HTR-8/SVneo (cell line): ENCODE measurements at regions not wholly inside any gene's neighbourhood (a gene's known extent, or its start where the extent isn't known, plus 50 kb on each side); places are given as distances from the start of the nearest gene placed in this dataset.
A peak's percentile ranks its signal among the peaks of the same experiment; 100 is the strongest.

Source experiments
- DNase-seq: peaks from one replicate; pipeline ENCODE4 v3.0.0; 2011; ENCODE audit warnings: low spot score, mixed read lengths; ENCODE audit not compliant: insufficient read length
- FAIRE-seq: peaks from 2 replicates; lab custom pipeline; 2011; peaks lifted over from hg19 to GRCh38; lab: Jason Lieb, UNC

- DNase-seq (no peak), FAIRE-seq (no peak)
These were observed 402.1 kb upstream of the CHD6 start for GRCh38 chr20:42020316-42020715.

DNA sequence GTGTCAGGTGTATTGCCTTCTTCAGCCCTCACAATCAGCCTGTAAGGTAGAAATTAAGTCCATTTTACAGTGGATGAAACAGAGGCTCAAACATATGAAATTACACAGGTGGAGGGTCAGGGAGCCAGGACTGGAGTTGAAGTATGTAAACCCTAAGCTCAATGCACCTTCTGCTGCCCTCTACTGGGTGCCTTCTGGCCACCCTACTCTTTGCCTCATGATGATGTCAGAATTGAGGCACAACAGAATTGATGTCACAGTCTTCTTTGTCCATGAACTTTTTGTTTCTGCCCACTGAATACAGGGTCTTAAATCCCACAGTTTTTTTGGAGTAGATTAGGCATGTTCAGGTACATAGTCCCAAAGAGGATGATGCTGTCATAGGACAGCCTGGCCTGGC is 400.8 kb upstream of the CHD6 start:
- FAIRE-seq (no peak), DNase-seq (no peak)

GRCh38 chr20:42010090-42010489 is 391.9 kb upstream of the CHD6 start:
- FAIRE-seq = no peak

GRCh38 chr20:42007251-42007650 is 389.1 kb upstream of the CHD6 start:
- FAIRE-seq (no peak), DNase-seq (no peak)

More at GRCh38 chr20:42010090-42010489, 391.9 kb upstream of the CHD6 start:
- DNase-seq = no peak

GRCh38 chr20:42005211-42005610 is 387.0 kb upstream of the CHD6 start:
- DNase-seq (no peak), FAIRE-seq (no peak)

DNA sequence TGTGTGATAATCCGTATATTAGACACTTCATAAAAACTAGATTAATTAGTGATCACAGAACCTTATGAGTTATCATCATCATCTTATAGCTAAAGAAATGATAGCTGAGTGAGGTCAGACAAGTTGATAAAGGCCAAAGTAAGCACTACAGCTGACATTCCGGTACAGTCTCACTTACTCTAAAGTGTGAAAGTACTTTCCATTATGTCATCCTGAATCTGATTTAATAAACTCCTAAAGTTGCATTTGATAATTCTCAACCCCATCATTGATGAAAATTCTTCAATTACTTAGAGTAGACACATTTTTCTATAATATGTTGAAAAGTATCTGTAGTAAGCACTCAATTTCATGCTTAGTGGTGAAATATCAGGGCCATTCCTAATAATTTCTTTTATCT is 385.2 kb upstream of the CHD6 start:
- DNase-seq (no peak), FAIRE-seq (peak; percentile 36)

- FAIRE-seq = peak; percentile 49
- no peak for DNase-seq
These were observed 380.6 kb upstream of the CHD6 start for GRCh38 chr20:41998539-41999341.

DNA sequence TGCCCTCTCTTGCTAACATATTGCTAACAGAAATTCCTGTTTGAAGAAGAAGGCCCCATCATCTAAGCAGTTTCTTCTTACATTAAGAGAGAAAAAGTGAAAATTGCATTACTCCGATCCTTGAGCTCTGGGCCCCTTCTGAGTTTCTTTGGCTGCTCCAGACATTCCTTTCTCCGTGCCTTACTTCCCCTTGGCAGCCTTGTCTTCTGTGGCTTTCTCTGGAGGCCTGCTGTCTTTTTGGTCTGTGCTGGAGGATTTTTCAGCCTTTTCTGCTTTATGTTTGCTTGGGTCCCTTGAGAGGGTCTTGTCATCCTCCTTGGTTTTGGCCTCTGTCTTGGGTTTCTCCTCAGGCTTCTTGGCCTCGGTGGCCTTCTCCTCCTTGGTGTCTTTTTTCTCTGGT is 378.8 kb upstream of the CHD6 start:
- DNase-seq = no peak
- no peak for FAIRE-seq

DNA sequence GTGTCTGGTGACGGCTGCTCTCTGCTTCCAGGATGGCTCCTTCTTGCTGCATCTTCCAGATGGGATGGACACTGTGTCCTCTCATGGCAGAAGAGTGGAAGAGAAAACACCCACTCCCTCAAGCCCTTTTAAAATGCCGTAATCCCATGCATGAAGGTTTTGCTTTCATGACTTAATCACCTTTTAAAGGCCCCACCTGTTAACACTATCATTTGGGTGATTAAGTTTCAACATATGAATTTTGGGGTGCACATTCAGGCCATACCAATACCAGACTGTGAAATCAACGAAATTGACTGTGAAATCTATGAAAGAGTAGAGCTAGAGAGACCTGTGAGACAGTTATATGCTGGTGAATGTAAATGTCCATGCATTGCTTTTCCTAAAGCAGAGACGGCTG is 374.3 kb upstream of the CHD6 start:
- FAIRE-seq = no peak
- no peak for DNase-seq

DNA sequence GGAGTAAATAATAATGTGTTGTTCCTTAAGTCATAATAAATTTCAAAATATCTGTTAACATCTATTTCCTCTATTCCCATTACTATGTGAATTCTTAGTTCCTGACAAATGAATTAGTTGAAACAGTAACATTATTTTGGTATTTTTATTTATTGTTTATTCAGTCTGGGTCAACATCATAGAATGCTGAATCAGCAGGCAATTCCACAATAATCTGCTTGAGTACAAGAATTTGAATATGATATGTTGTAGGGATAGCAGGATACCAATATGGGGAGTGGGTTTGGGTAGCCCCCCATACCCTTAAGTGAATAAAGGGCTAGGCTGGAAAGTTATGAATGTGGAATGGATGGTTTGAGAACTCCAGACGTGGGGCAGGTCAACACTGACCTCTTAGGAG is 373.2 kb upstream of the CHD6 start:
- FAIRE-seq = peak; percentile 31
- no peak for DNase-seq

GRCh38 chr20:41989935-41990635 is 371.9 kb upstream of the CHD6 start:
- FAIRE-seq (peak; percentile 83), DNase-seq (no peak)

GRCh38 chr20:41989039-41989679 is 371.0 kb upstream of the CHD6 start:
- FAIRE-seq (peak; percentile 48), DNase-seq (no peak)

GRCh38 chr20:41984031-41984430 is 365.9 kb upstream of the CHD6 start:
- no peak for FAIRE-seq
- no peak for DNase-seq

DNA sequence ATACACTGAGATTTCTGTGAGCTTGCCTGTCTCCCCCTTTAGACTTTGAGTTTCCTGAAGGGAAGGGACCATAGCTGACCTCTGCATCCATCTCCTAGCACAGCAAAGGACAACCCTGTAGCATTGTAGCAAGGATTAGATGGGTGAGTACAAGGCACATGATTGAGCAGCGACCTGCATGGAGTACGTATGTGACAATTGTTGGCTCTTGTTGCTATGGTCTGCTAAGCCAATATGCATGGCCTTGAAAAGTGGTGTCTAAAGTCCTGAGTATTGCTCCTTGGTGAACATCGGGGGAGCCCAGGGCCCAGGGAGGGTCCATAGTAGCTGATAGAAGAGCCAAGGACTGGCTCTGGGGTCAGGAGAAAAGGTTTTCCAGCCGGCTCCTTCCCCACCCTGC is 365.0 kb upstream of the CHD6 start:
- DNase-seq = no peak
- FAIRE-seq = no peak

- no peak for FAIRE-seq
- no peak for DNase-seq
These were observed 363.6 kb upstream of the CHD6 start for GRCh38 chr20:41981746-41982145.

DNA sequence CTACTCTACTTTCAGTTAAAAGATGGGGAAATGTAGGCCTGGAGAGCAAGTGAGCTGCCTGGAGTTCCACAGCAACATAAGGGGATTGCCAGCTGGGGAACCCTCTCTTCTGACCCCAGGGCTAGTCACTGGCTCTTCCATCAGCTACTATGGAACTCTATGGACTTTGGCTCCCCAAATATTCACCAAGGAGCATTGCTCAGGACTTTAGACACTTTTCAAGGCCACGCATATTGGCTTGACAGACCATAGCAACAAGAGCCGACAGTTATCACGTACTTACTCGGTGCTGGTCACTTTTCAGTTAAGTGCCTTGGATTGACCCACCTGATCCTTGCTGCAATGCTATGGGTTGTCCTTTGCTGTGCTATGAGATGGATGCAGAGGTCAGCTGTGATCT is 360.7 kb upstream of the CHD6 start:
- DNase-seq = no peak
- peak; percentile 4 for FAIRE-seq

- FAIRE-seq (no peak), DNase-seq (no peak)
These were observed 360.1 kb upstream of the CHD6 start for GRCh38 chr20:41978246-41978790.

GRCh38 chr20:41969656-41970055 is 351.5 kb upstream of the CHD6 start:
- FAIRE-seq (no peak), DNase-seq (no peak)

GRCh38 chr20:41960166-41960565 is 342.0 kb upstream of the CHD6 start:
- FAIRE-seq = peak; percentile 70

GRCh38 chr20:41958391-41958790 is 340.2 kb upstream of the CHD6 start:
- DNase-seq (no peak), FAIRE-seq (peak; percentile 13)

More at GRCh38 chr20:41960166-41960565, 342.0 kb upstream of the CHD6 start:
- DNase-seq = no peak
